GM12878 (cell line): ENCODE measurements at regions not wholly inside any gene's neighbourhood (a gene's known extent, or its start where the extent isn't known, plus 50 kb on each side); places are given as distances from the start of the nearest gene placed in this dataset.

Source experiments
- ATAC-seq: fragments of 200-7000 bp; cut with Tn5 transposase; 3 replicates; pipeline ENCODE4 v1.9.1; 2020; ENCODE audit warnings: mild to moderate bottlenecking, moderate library complexity
- BruUV-seq: library from RNA; stranded (reverse); fragments of 400-500 nt; replicated peaks from 2 replicates; lab custom pipeline; 2021; lab: Mats Ljungman, UMichigan
- CTCF ChIA-PET: fragments of 300-600 bp; sonication (Branson Sonifier 250); formaldehyde crosslinking; extraction: SDS; loops from one replicate; lab custom pipeline; 2021; ENCODE audit warnings: inconsistent platforms; lab: Yijun Ruan, JAX
- POLR2A ChIA-PET: fragments of 350-600 bp; formaldehyde crosslinking; extraction: SDS; loops from one replicate; lab custom pipeline; 2021; ENCODE audit warnings: inconsistent platforms; lab: Charles Lee
- RAD21 ChIA-PET: fragments of 300-600 bp; sonication (Branson Sonifier 250); formaldehyde crosslinking; loops from one replicate; lab custom pipeline; 2023; ENCODE audit warnings: antibody characterized with exemption; ENCODE audit not compliant: unreplicated experiment; lab: Charles Lee
- SMC1A ChIA-PET: fragments of 300-600 bp; sonication (Branson Sonifier 250); formaldehyde crosslinking; loops from one replicate; lab custom pipeline; 2023; ENCODE audit not compliant: unreplicated experiment, uncharacterized antibody; lab: Charles Lee
- DNase-seq: peaks from one replicate; pipeline ENCODE4 v3.0.0-alpha.2; 2011; ENCODE audit warnings: low read depth, low spot score
- FAIRE-seq: peaks from 3 replicates; lab custom pipeline; 2011; peaks lifted over from hg19 to GRCh38; lab: Jason Lieb, UNC
- H2AFZ ChIP-seq: 2 replicates; pipeline ENCODE4 v1.6.0; 2011; ENCODE audit warnings: low read depth, low read length, control low read depth; ENCODE audit not compliant: control insufficient read depth
- H3K27ac ChIP-seq: 2 replicates; pipeline ENCODE4 v1.5.1; 2011; ENCODE audit warnings: control low read depth; ENCODE audit not compliant: control insufficient read depth, insufficient read depth
- H3K27me3 ChIP-seq, 2 experiments: replicated peaks in 1 of 2; 2 replicates each; pipeline versions ENCODE4 v1.6.0 to v1.6.1; 2011; ENCODE audit warnings: low read length in 1 of 2; ENCODE audit not compliant: control insufficient read depth in 2 of 2, insufficient read depth in 2 of 2
- H3K36me3 ChIP-seq, 2 experiments: 2 replicates each; pipeline ENCODE4 v1.5.1; 2011; ENCODE audit warnings: low read length in 1 of 2; ENCODE audit not compliant: control insufficient read depth in 2 of 2, insufficient read depth in 2 of 2
- H3K4me1 ChIP-seq: 2 replicates; pipeline ENCODE4 v1.6.1; 2011; ENCODE audit warnings: mild to moderate bottlenecking, low read length, moderate library complexity, mixed read lengths; ENCODE audit not compliant: control insufficient read depth, insufficient read depth
- H3K4me2 ChIP-seq: 2 replicates; pipeline ENCODE4 v1.6.0; 2011; ENCODE audit warnings: control low read depth; ENCODE audit not compliant: control insufficient read depth, insufficient read depth
- H3K4me3 ChIP-seq: fragments of 200-600 bp; sonication (generic); 2 replicates; pipeline ENCODE4 v1.5.1; 2016
- H3K79me2 ChIP-seq: 2 replicates; pipeline ENCODE4 v1.6.0; 2011; ENCODE audit warnings: low read length; ENCODE audit not compliant: control insufficient read depth, insufficient read depth
- H3K9ac ChIP-seq: 2 replicates; pipeline ENCODE4 v1.8.0; 2011; ENCODE audit warnings: low read length, control low read depth, mixed read lengths; ENCODE audit not compliant: control insufficient read depth, insufficient read depth
- H3K9me3 ChIP-seq: replicated peaks from 3 replicates; pipeline ENCODE4 v1.5.1; 2011; ENCODE audit warnings: mild to moderate bottlenecking, low read length; ENCODE audit not compliant: control insufficient read depth, insufficient read depth
- H4K20me1 ChIP-seq: 2 replicates; pipeline ENCODE4 v1.6.0; 2011; ENCODE audit not compliant: control insufficient read depth, insufficient read depth
- ETV6 ChIP-seq, 2 experiments: fragments of 450-650 bp in 1 of 2; IDR thresholded peaks in 1 of 2; conservative IDR thresholded peaks in 1 of 2; 2 replicates each; pipeline ENCODE4 v1.6.1; 2014; ENCODE audit warnings: antibody characterized with exemption in 1 of 2, borderline replicate concordance in 1 of 2, low read depth in 1 of 2, mild to moderate bottlenecking in 1 of 2, moderate library complexity in 1 of 2
- NRF1 ChIP-seq: conservative IDR thresholded peaks from 2 replicates; pipeline ENCODE4 v1.6.1; 2011; ENCODE audit warnings: mild to moderate bottlenecking, low read depth, low read length, improper control_type of control experiment
- RAD21 ChIP-seq: IDR thresholded peaks from 2 replicates; pipeline ENCODE4 v1.6.1; 2011; ENCODE audit warnings: mild to moderate bottlenecking, low read depth, low read length, moderate library complexity; ENCODE audit not compliant: insufficient read depth
- WGBS: methylation state at CpG from one replicate; pipeline ENCODE4 v1.1.6; 2016; ENCODE audit warnings: low lambda C conversion rate; ENCODE audit not compliant: insufficient replicate concordance, insufficient coverage; ENCODE audit errors: missing lambda C conversion rate; 5-methylcytosine and 5-hydroxymethylcytosine counted together
- in situ Hi-C: fragments of 300-500 bp; cut with MboI; formaldehyde crosslinking; loops from 9 replicates; pipeline ENCODE4 v1.14.3; 2018; ENCODE audit warnings: mixed read lengths
- intact Hi-C: fragments of 100-400 bp; cut with micrococcal nuclease; formaldehyde crosslinking; loops from one replicate; pipeline ENCODE4 v1.14.2; 2022; ENCODE audit not compliant: unreplicated experiment
- TF ChIP-seq, protein P1 (sequence below): fragments of 450-650 bp; IDR thresholded peaks from 2 replicates; pipeline ENCODE4 v1.6.1; 2016; ENCODE audit warnings: mild to moderate bottlenecking
- TF ChIP-seq, protein P2 (sequence below), 3 experiments: IDR thresholded peaks in 2 of 3; conservative IDR thresholded peaks in 1 of 3; 2 replicates each; pipeline ENCODE4 v1.5.1; 2011; ENCODE audit warnings: low read depth in 3 of 3, low read length in 3 of 3, mild to moderate bottlenecking in 3 of 3, control low read depth in 2 of 3, moderate library complexity in 2 of 3, inconsistent platforms in 1 of 3, mixed read lengths in 1 of 3; ENCODE audit not compliant: control insufficient read depth in 2 of 3, insufficient read depth in 1 of 3; ENCODE audit errors: extremely low read depth in 1 of 3

- POLR2A ChIA-PET, result no interaction called here
- TF ChIP-seq, protein P1, sequence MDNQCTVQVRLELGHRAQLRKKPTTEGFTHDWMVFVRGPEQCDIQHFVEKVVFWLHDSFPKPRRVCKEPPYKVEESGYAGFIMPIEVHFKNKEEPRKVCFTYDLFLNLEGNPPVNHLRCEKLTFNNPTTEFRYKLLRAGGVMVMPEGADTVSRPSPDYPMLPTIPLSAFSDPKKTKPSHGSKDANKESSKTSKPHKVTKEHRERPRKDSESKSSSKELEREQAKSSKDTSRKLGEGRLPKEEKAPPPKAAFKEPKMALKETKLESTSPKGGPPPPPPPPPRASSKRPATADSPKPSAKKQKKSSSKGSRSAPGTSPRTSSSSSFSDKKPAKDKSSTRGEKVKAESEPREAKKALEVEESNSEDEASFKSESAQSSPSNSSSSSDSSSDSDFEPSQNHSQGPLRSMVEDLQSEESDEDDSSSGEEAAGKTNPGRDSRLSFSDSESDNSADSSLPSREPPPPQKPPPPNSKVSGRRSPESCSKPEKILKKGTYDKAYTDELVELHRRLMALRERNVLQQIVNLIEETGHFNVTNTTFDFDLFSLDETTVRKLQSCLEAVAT, result no peak
Observed at GRCh38 chr14:44658389-44658696, 151.3 kb upstream of the FSCB start.

GRCh38 chr14:44657696-44658388 lies 150.8 kb upstream of the FSCB start:
- Histone ChIP-seq H2AFZ (no peak overlapping the region), H3K4me1 (no peaks in the 10 kb centered on the region), H3K4me3 (no peak overlapping the region), H3K9ac (no peak overlapping the region), H3K36me3 (no peaks in the 10 kb centered on the region), H4K20me1 (no peaks in the 10 kb centered on the region), H3K27ac (no peak overlapping the region), H3K9me3 (no peaks in the 10 kb centered on the region), H3K27me3 (no peaks in the 10 kb centered on the region), H3K79me2 (no peaks in the 10 kb centered on the region), H3K4me2 (no peak overlapping the region)
- RAD21 ChIA-PET, result no interaction called here
- no TSS peak for BruUV-seq
- no peak for ATAC-seq
- intact Hi-C loops (no loop called here), in situ Hi-C loops (no loop called here)
- 3% methylated on average over 3 of the region's 3 CpGs for WGBS
- POLR2A ChIA-PET, result no interaction called here
- SMC1A ChIA-PET, result no interaction called here
- DNase-seq, result no peak
- TF ChIP-seq ETV6 (conservative IDR thresholded peaks at IDR 0.05 in 1 of 2, IDR thresholded peaks at IDR 0.05 in 1 of 2; ENCODE audit: borderline replicate concordance in 1 of 2, low read depth in 1 of 2), result no peak
- no peak for TF ChIP-seq NRF1
- TF ChIP-seq RAD21, result 0 out of 2 replicates have a peak, but pooled peaks have one; percentile 4
- TF ChIP-seq, protein P2, sequence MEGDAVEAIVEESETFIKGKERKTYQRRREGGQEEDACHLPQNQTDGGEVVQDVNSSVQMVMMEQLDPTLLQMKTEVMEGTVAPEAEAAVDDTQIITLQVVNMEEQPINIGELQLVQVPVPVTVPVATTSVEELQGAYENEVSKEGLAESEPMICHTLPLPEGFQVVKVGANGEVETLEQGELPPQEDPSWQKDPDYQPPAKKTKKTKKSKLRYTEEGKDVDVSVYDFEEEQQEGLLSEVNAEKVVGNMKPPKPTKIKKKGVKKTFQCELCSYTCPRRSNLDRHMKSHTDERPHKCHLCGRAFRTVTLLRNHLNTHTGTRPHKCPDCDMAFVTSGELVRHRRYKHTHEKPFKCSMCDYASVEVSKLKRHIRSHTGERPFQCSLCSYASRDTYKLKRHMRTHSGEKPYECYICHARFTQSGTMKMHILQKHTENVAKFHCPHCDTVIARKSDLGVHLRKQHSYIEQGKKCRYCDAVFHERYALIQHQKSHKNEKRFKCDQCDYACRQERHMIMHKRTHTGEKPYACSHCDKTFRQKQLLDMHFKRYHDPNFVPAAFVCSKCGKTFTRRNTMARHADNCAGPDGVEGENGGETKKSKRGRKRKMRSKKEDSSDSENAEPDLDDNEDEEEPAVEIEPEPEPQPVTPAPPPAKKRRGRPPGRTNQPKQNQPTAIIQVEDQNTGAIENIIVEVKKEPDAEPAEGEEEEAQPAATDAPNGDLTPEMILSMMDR (IDR thresholded peaks at IDR 0.05 in 2 of 3, conservative IDR thresholded peaks at IDR 0.05 in 1 of 3; ENCODE audit: control insufficient read depth in 2 of 3, extremely low read depth in 1 of 3, insufficient read depth in 1 of 3, low read depth in 3 of 3, low read length in 3 of 3), result peak in 1 of 3 experiments; percentile 9; a peak in 1 of 6 replicates
- CTCF ChIA-PET, result no interaction called here
- FAIRE-seq, result no peak

More at GRCh38 chr14:44658389-44658696, 151.3 kb upstream of the FSCB start:
- Histone ChIP-seq H3K4me3 (no peak overlapping the region), H3K36me3 (no peaks in the 10 kb centered on the region), H2AFZ (no peak overlapping the region), H3K27ac (no peak overlapping the region), H3K4me1 (no peaks in the 10 kb centered on the region), H3K79me2 (no peaks in the 10 kb centered on the region), H3K9ac (no peak overlapping the region), H3K27me3 (no peaks in the 10 kb centered on the region), H3K9me3 (no peaks in the 10 kb centered on the region), H4K20me1 (no peaks in the 10 kb centered on the region), H3K4me2 (no peak overlapping the region)
- 84% methylated on average over 1 of the region's 1 CpG for WGBS
- ChIA-PET SMC1A (no interaction called here), CTCF (no interaction called here), RAD21 (no interaction called here)
- DNase-seq (no peak), FAIRE-seq (no peak), ATAC-seq (no peak)
- no TSS peak for BruUV-seq
- in situ Hi-C loops (no loop called here), intact Hi-C loops (no loop called here)
